ENCODE measurements at regions not wholly inside any gene's neighbourhood (a gene's known extent, or its start where the extent isn't known, plus 50 kb on each side); places are given as distances from the start of the nearest gene placed in this dataset.

DNA sequence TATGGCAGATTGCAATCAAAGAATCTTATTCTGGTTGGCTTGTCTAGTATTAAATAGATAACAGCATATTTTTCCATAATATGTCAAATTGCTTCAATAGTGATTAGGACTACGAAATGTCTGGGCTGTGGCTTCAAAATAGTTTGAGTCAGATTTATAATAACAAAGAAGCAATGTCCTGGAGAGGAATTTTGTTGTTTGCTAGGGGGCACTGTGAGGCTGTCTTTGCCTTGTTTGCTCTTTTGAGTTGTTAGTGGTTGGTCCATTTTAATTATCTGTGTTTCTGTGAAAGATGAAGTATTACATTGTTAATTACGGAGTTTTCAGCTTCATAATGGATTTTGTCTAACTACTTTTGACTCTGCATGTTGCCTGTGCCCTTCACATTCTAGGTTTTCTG is 713.6 kb downstream of the TLE4 start:
- no peak for DNase-seq

DNA sequence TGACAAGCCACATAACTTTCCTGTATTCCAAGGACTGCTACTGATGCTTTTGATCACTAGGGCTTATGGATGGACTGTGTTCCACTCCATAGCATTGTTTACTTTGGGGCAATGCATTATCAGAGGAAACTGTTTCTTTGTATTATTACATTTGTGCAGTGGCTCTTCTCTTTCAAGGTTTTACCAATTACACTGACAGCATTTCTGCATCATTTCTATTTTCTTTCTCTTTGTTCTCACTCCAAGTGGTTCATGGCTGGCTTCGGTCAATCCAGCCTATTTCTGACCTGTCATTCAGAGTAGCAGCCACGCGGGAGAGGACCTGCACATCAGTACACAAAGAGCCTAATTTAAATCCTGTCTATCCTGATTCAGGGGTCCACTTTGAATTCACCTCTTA is 711.0 kb downstream of the TLE4 start:
- DNase-seq, result no peak

DNA sequence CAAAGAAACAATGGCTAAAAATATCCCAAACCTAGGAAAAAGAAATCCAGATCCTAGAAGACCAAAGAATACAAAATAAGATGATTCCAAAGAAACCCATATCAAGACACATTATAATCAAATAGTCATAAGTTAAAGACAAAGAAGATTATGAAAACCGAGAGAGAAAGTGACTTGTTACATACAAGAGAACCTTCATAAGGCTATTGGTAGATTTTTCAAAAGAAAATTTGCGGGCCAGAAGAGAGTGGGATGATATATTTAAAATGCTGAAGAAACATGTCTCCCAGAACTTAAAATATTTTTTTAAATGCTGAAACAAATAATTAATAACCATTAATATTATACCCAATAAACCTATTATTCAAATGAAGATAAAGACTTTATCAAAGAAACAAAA is 687.3 kb downstream of the TLE4 start:
- DNase-seq, result no peak

DNA sequence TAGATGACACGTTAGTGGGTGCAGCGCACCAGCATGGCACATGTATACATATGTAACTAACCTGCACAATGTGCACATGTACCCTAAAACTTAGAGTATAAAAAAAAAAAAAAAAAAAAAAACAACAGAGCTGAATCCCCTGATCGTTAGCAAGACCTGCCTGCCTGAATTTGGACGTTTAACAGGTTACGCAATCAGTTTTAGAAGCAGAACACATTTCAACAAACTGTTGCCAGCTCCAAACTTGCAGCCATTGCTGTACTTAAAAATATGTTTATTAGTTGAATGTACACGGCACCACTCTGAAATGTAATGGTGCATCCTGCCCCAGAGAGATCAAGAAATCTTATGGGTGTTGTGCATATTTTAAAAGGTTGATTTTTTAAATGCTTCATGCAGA is 680.0 kb downstream of the TLE4 start:
- DNase-seq, result no peak

DNA sequence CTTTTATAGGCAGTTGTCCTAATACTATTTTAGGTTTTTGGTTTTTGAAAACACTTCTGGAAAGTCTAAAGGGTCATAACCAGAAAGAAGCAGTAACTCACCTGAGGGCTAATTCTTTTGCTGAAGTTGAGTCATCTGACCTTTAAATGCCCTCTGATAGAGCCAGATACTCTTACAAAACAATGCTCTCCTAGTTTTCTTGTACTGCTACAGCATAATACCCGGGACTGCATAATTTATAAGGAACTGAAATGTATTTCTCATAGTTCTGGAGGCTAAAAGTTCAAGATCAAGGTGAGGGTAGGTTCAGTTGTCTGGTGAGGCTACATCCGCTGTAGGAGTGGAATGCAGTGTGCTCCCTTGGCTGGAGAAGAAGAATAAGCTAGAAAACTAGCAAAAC is 670.3 kb downstream of the TLE4 start:
- no peak for DNase-seq

DNA sequence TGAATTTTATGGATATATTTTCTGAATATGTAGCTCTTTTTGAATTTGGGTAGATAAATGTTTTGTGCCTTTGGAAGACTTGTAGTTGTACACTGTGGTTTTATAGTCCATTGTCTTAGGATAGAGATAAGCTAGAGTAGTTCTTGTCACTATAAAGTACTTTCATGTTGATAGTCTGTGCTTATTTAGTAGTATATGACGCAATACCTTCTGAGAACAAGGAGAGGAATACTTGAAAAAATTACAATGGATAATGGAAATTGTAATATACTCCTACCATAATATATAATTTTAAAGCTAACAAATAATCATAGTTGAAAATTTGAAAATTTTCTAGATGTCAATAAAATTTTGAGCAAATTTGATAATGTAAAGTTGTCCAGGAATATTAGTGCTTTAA is 664.0 kb downstream of the TLE4 start:
- no peak for DNase-seq

DNA sequence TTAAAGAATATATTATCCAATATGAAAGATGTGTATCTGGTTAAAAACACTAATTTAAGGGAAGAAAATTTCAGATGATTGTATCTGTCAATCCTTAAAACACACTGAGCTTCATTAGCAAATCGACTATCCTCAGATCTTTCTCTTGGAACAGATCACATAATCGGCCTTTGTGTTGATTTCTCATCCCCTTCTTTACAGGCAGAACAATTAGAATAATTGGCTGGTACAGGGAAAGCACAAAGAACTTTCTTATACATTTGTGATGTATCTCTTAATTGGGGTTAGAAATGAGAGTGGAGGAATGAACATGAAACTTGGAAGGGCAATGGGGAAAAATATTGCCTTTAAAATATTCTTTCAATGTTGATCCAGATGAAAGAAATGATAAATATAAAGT is 662.1 kb downstream of the TLE4 start:
- DNase-seq, result no peak

DNA sequence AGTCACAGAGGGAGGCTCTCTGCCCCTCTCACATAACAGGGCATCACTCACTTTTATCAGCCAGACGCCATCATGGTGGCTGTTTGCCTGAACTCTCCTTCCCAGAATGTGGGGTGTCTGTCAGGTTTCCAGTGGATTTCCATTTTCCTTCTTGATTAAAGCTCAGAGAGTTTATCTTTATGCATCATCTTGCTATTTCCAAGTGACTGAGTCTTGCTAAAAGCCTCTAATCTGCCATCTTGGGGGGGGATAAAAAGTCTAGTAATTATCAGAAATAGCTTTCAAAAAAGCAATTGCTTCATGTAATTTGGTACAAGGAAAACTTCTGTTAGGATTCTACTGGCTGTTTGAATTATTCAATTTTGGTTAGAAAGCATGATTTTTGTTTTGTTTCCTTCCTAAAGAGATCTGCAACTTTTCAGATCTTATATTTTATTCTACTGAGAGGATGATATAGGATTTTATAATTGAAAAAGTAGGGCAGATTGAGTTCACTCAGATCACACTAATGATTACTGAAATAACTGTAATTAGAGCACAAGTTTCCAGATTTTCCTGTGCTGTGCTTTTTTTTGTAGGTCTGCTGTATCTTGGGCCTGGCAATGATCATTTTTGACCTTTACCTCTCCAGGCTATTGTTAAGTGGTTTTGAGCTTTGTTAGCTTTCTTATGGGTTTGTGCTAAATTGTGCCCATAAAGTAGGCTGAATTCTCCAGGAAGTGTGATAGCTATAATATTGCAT is 661.5 kb downstream of the TLE4 start:
- no peak for DNase-seq

DNA sequence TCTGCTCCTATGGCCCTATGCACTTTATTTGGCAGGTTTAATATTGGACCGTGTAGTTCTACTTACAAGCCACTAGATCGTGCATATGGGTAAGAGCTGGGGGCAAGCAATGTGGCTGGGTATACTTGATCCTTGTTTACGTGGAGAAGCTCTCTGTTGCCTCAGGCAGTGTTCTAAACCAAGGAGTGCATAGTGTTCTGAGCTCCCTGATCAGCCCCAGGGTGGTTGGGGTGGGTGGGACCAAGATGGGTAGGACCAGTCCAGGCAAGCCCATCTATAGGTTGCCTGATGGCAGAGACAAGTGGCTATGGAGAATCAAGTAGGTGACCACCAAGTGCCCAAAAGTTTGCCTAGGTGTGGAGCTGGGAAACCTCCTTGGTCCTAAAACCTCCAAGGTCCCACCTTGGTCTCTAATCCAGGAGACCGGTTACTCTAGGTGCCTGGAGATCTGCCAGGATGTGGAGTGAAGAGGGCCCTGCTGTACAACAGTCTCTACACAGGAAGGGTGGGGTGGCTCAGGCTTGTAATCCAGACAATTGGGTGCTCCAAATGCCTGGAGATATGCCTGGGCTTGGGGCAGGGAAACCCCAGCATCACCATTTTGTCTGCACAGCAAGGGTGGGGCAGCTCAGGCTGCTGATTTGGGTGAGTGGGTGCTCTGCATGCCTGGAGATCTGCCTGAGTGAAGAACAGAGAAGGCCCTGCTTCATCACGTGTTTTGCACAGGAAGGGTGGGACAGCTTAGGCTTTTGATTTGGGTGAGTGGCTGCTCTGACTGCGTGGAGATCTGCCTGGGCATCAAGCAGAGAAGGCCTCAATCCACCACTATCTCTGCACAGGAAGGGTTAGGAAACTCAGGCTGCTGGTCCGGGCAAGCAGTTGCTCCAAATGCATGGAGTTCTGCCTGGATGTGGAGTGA is 659.8 kb downstream of the TLE4 start:
- peak in 1 of 2 donors; percentile 10 for DNase-seq

DNA sequence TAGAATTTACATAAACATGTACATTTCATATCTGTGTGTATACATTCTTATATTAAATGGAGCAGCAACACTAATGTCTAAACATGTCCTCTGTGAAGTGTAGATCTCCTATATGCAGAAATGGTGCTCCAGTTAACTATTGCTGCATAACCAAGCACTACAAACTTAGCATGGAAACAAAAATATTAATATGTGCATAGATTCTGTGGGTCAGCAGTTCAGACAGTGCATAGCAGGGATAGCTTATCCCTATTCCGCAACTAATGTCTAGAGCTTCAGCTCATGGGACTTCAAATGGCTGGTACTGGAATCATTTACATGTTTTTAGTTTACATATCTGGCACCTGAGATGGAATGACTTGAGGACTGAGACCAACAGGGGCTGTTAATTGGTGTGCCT is 652.1 kb downstream of the TLE4 start:
- no peak for DNase-seq

DNA sequence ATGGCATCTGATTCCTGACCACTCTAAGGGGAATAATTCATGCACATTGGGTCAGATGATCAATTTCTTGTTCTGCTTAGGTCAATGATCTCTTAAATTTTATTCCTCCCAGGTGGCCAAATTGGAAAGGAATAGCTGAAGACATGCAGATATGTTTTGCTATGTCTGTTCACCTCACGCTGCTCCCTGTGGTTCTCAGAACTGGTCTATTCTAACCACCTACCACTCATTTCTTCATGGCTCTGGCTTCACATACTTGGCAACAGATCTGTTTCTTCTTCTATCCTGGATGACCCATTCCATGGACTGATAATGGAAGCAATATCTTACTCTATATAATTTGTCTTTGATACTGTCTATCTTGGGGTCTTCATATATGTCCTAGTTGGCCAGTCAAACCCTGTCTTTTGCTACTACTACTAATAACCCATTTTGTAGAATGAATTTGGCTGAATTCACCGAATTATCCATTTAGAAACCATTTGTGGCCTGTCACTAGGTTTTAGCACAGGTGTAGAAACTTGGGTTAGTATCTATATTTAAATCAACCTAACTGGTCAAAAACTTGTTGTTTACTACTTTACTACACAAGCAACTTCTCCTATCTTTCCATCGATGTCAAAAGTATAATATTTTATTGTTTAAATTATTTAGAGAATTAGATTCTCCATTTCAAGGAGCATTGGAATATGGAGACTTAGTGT is 650.9 kb downstream of the TLE4 start:
- DNase-seq, result no peak

DNA sequence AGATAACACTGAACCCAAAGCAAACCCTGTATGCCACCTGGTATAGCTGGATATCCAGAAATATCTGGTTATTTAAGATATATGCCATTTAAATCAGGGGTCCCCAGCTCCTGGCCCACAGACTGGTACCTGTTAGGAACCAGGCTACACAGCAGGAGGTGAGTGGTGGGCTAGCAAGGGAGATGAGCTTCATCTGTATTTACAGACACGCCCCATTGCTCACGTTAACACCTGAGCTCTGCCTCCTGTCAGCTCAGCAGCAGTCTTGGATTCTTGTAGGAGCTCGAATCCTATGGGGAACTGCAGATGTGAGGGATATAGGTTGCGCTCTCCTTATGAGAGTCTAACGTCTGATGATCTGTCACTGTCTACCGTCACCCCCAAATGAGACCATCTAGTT is 646.6 kb downstream of the TLE4 start:
- no peak for DNase-seq

DNA sequence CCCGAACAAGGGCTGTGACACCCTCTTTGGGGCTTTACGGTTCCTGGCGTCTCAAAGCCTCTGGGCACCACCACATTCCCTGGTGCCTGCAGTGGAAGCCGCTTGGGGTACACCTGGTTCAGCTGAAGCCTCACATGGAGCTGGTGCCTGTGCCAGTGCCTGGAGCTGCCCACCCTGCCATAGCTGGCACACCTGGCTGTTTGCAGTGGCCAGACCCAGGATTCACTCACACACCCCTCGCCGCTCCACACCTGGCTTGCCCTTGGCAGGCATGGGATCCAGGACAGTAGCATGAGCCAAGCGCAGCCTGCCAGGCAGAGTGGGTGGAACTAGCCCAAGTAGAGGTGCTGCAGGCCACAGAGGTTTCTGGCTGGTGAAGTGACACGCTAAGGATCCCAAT is 641.8 kb downstream of the TLE4 start:
- no peak for DNase-seq

DNA sequence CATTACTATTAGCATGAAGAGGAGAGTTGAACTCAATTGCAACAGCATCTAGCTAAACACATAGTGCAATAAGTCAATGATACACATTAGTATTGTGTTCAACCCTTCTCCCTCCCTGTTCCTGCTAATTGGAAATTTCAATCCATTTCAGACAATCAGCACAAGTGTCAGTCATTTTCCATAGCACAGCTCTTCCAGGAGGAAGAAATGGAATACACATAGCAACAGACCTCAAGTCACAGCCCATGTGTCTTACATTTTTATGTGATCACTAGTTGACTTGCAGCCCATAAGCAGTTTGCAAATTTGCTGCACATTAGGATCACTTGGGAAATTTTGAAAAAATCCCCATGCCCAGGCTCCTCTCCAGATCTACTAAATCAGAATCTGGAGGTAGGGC is 636.9 kb downstream of the TLE4 start:
- no peak for DNase-seq

DNA sequence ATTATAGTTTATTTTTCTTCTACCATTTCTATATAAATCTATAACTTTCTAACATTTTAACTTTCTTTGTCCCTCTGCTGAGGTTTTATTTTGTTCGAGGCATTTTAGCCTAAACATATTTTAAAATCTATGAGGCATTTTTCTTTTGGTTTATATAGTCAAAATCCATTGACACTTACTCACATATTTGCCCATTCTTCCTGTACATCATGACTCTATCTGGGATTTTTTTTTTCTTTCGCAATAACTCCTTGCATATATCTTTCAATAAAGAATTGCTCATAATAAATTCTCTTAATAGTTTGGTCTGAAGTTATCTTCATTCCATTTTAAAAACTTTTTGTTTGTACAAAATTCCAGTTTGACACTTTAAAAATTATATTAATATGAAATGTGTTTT is 632.3 kb downstream of the TLE4 start:
- no peak for DNase-seq

DNA sequence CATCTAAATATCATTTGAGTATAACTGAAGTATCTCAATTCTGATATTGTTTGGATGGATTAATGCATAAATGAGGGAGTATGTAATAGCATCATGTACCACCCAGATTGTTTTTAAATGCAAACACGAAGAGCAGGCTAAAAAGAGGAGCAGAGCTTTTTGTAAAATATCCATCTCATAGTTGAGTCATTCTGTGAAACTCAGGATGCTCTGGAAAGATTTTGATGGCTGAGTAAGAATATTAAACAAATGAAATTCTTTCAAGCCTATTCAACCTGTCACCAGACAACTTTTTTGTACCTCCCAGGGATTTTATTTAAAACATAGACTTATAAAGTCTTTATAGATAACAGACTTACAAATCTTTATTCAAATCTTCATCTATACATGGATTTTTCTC is 625.9 kb downstream of the TLE4 start:
- DNase-seq, result no peak

DNA sequence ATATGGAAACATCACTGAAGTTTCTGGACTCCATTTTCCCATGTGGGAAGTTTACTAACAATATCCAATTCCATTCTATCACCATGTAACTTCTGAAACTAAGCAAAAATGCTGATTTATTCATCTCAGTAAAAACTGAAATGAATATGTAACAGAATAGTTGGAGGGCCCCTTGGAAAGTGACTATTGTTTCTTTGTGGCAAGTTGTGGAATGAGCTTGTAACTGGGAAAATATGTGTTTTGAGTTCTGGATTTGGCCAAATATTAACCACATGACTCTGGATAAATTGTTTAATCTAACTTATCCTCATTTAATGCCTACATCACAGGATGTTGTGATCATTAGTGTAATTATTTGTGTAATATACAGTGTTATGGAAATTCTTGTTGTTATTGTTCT is 619.3 kb downstream of the TLE4 start:
- no peak for DNase-seq

DNA sequence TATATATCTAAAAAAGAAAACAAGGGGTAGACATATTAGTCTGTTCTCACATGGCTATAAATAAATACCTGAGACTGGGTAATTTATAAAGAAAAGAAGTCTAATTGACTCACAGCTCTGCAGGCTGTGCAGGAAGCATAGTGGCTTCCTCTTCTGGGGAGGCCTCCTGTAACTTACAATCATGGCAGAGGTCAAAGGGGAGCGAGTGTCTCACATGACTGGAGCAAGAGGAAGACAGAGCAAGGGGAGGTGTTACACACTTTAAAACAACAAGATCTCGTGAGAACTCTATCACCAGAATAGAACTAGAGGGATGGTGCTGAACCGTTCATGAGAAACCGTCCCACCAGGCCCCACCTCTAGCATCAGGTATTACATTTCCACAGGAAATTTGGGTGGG is 616.8 kb downstream of the TLE4 start:
- DNase-seq, result no peak

DNA sequence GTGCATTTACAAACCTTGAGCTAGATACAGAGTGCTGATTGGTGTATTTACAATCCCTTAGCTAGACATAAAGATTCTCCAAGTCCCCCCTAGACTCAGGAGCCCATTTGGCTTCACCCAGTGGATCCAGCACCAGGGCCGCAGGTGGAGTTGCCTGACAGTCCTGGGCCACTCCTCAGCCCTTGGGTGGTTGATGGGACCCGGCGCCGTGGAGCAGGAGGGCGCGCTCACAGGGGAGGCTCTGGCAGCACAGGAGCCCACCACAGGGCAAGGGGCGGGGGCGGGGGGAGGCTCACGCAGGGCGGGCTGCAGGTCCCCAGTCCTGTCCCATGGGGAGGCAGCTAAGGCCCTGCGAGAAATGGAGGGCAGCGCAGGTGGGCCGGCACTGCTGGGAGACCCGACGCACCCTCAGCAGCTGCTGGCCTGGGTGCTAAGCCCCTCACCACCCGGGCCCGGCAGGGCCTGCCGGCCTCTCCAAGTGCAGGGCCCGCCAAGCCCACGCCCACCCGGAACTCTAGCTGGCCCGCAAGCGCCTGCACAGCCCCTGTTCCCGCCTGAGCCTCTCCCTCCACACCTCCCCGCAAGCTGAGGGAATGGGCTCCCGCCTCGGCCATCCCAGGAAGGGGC is 613.5 kb downstream of the TLE4 start:
- no peak for DNase-seq

DNA sequence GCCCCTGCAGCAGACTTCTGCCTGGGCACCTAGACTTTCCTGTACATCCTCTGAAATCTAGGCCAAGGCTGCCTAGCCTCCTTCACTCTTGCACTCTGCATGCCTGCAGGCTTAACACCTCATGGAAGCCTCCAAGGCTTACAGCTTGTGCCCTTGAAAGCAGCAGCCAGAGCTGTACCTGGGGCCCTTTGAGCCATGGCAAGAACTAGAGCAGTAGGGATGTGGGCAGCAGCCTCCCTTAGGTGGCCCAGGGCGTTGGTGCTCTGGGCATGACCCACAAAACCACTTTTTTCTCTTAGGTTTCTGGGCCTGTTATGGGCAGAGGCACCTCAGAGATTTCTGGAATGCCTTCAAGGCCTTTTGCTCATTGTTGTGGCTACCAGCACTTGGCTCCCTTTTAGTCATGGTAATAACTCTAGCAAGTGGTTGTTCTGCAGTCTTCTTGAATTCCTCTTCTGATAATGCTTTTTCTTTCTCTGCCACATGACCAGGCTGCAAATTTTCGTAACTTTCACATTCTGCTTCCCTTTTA is 606.2 kb downstream of the TLE4 start:
- no peak for DNase-seq

DNA sequence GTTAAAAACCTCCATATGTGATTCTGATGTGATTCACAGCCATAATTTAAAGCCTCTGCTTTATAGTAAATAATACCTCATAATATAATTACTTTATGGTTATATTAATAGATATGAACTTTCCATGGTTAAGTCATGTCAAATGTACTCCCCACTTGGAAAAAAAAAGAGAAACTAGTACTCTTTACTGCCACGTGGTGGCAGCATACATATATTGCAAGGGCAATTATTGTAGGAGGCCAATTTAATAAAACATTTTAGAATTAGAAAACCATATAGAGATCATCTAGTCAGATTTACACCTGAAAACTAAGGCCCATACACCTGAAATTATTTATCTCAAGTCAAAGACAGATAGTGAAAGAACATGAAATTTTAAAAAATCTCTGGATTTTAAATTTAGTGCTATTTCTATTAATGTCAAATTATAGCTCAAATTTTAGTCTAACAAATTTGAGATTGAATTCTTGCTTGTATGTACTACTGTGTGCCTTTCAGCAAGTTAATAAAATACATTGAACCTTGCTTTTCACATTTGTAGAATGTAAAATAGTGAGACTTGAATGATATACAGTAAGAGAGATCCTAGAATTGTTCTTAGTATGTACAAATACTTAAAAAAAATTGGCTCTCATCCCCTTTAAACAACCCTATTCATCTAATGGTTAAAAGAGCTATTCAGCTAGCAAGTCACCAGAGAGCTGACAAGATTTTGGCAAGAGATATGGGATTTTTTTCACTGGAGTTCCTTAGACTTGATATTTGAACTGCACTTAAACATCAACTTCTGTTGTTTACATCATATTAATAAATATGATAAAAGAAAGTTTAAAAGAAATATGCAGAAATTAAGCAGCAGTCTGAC is 603.8 kb downstream of the TLE4 start:
- peak in 1 of 2 donors; percentile 19 for DNase-seq

DNA sequence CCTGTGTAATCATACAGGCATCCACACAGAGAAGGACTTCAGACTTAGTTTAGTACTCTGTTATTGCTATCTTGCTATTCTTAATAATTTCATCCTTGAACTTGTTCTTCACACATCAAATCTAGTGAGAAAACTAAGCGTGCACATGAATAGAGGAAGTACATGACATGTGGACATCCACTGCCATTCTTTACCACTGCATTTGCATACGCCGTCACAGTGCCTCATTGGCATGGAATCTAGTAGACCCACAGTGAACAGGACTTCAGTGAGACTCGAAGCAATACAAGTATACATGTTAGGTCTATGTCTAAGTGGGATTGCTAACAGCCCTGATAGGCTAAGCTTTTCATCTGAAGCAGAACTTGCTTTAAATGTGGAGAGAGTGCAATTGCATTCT is 592.1 kb downstream of the TLE4 start:
- DNase-seq, result peak in 1 of 2 donors; percentile 22
